WTC11 (cell line): ENCODE measurements at regions not wholly inside any gene's neighbourhood (a gene's known extent, or its start where the extent isn't known, plus 50 kb on each side); places are given as distances from the start of the nearest gene placed in this dataset.

Source experiments
- ATAC-seq: fragments of 200-7000 bp; cut with Tn5 transposase; 2 replicates; pipeline ENCODE4 v1.10.0; 2021; ENCODE audit warnings: mild to moderate bottlenecking, moderate library complexity
- CTCF ChIA-PET: fragments of 300-600 bp; sonication (Branson Sonifier 250); formaldehyde crosslinking; loops from one replicate; lab custom pipeline; 2021; ENCODE audit warnings: antibody characterized with exemption; lab: Charles Lee
- POLR2A ChIA-PET: fragments of 350-600 bp; sonication (Branson Sonifier 250); formaldehyde crosslinking; loops from one replicate; lab custom pipeline; 2021; ENCODE audit warnings: antibody characterized with exemption; lab: Charles Lee
- DNase-seq: peaks from one replicate; pipeline ENCODE4 v3.0.0; 2021; ENCODE audit warnings: low spot score
- H3K27ac Mint-ChIP-seq: 2 replicates; pipeline ENCODE4 v1.8.0; 2021; ENCODE audit warnings: mixed read lengths
- H3K27me3 Mint-ChIP-seq: 2 replicates; pipeline ENCODE4 v1.8.0; 2021; ENCODE audit warnings: low read depth, mild to moderate bottlenecking, moderate library complexity, mixed read lengths
- H3K36me3 Mint-ChIP-seq: 2 replicates; pipeline ENCODE4 v1.8.0; 2021; ENCODE audit warnings: mixed read lengths
- H3K4me1 Mint-ChIP-seq: 2 replicates; pipeline ENCODE4 v1.8.0; 2022; ENCODE audit warnings: mixed read lengths
- H3K4me3 Mint-ChIP-seq: 2 replicates; pipeline ENCODE4 v1.8.0; 2021; ENCODE audit warnings: mild to moderate bottlenecking, moderate library complexity, mixed read lengths
- H3K9me3 Mint-ChIP-seq: 2 replicates; pipeline ENCODE4 v1.8.0; 2021; ENCODE audit warnings: mixed read lengths
- ARID4B ChIP-seq: sonication (generic); formaldehyde crosslinking; IDR thresholded peaks from 2 replicates; pipeline ENCODE4 v1.8.0; 2023; ENCODE audit warnings: missing genetic modification reagents, mild to moderate bottlenecking, borderline replicate concordance
- CDX4 ChIP-seq: fragments of 250-450 bp; sonication (Bioruptor Pico); IDR thresholded peaks from 2 replicates; pipeline ENCODE4 v1.9.0; 2021; ENCODE audit warnings: moderate library complexity, mild to moderate bottlenecking, inconsistent platforms, borderline replicate concordance
- ESRRA ChIP-seq: sonication (generic); formaldehyde crosslinking; IDR thresholded peaks from 2 replicates; pipeline ENCODE4 v1.8.1; 2022; ENCODE audit warnings: mild to moderate bottlenecking, missing genetic modification reagents, borderline replicate concordance
- FOXP1 ChIP-seq: sonication (generic); formaldehyde crosslinking; IDR thresholded peaks from 2 replicates; pipeline ENCODE4 v1.8.0; 2022; ENCODE audit warnings: missing genetic modification reagents, mild to moderate bottlenecking, moderate library complexity, borderline replicate concordance
- GRHL2 ChIP-seq: fragments of 250-450 bp; sonication (Bioruptor Pico); IDR thresholded peaks from 2 replicates; pipeline ENCODE4 v1.8.0; 2022; ENCODE audit warnings: mild to moderate bottlenecking, moderate library complexity; ENCODE audit not compliant: insufficient replicate concordance, severe bottlenecking
- KAT7 ChIP-seq: sonication (generic); formaldehyde crosslinking; IDR thresholded peaks from 2 replicates; pipeline ENCODE4 v1.8.1; 2023; ENCODE audit warnings: missing genetic modification reagents, mild to moderate bottlenecking, borderline replicate concordance
- NR2C2 ChIP-seq: sonication (generic); formaldehyde crosslinking; IDR thresholded peaks from 2 replicates; pipeline ENCODE4 v1.8.0; 2022; ENCODE audit warnings: mild to moderate bottlenecking, missing genetic modification reagents
- SMAD3 ChIP-seq: sonication (generic); formaldehyde crosslinking; IDR thresholded peaks from 2 replicates; pipeline ENCODE4 v1.8.0; 2022; ENCODE audit warnings: missing genetic modification reagents, mild to moderate bottlenecking, borderline replicate concordance
- SOX15 ChIP-seq: fragments of 250-450 bp; sonication (Bioruptor Pico); IDR thresholded peaks from 2 replicates; pipeline ENCODE4 v1.9.0; 2021; ENCODE audit warnings: mild to moderate bottlenecking
- ZNF219 ChIP-seq: sonication (generic); formaldehyde crosslinking; IDR thresholded peaks from 2 replicates; pipeline ENCODE4 v1.8.0; 2023; ENCODE audit warnings: missing genetic modification reagents, mild to moderate bottlenecking, borderline replicate concordance
- ZNF263 ChIP-seq: sonication (generic); formaldehyde crosslinking; IDR thresholded peaks from 2 replicates; pipeline ENCODE4 v1.8.1; 2022; ENCODE audit warnings: low read depth, mild to moderate bottlenecking, moderate library complexity, missing genetic modification reagents
- ZNF416 ChIP-seq: fragments of 250-450 bp; sonication (Bioruptor Pico); IDR thresholded peaks from 2 replicates; pipeline ENCODE4 v1.9.0; 2021; ENCODE audit warnings: mild to moderate bottlenecking, inconsistent platforms
- TF ChIP-seq, protein P1 (sequence below): sonication (generic); formaldehyde crosslinking; IDR thresholded peaks from 2 replicates; pipeline ENCODE4 v1.8.1; 2022; ENCODE audit warnings: missing genetic modification reagents, borderline replicate concordance
- TF ChIP-seq, protein P2 (sequence below): fragments of 250-450 bp; sonication (Bioruptor Pico); IDR thresholded peaks from 2 replicates; pipeline ENCODE4 v2.1.2; 2022; ENCODE audit warnings: mild to moderate bottlenecking, moderate library complexity

- TF ChIP-seq ZNF263 (CRISPR knock-in tag): no peak
- TF ChIP-seq ZNF219 (CRISPR knock-in tag): no peak
- TF ChIP-seq KAT7 (CRISPR knock-in tag): no peak
- no peak for TF ChIP-seq GRHL2 (CRISPR knock-in tag)
- TF ChIP-seq, protein P1, sequence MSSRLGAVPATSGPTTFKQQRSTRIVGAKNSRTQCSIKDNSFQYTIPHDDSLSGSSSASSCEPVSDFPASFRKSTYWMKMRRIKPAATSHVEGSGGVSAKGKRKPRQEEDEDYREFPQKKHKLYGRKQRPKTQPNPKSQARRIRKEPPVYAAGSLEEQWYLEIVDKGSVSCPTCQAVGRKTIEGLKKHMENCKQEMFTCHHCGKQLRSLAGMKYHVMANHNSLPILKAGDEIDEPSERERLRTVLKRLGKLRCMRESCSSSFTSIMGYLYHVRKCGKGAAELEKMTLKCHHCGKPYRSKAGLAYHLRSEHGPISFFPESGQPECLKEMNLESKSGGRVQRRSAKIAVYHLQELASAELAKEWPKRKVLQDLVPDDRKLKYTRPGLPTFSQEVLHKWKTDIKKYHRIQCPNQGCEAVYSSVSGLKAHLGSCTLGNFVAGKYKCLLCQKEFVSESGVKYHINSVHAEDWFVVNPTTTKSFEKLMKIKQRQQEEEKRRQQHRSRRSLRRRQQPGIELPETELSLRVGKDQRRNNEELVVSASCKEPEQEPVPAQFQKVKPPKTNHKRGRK (CRISPR knock-in tag): no peak
- TF ChIP-seq SOX15 (CRISPR knock-in tag): no peak
- TF ChIP-seq, protein P2, sequence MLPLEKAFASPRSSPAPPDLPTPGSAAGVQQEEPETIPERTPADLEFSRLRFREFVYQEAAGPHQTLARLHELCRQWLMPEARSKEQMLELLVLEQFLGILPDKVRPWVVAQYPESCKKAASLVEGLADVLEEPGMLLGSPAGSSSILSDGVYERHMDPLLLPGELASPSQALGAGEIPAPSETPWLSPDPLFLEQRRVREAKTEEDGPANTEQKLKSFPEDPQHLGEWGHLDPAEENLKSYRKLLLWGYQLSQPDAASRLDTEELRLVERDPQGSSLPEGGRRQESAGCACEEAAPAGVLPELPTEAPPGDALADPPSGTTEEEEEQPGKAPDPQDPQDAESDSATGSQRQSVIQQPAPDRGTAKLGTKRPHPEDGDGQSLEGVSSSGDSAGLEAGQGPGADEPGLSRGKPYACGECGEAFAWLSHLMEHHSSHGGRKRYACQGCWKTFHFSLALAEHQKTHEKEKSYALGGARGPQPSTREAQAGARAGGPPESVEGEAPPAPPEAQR (CRISPR knock-in tag): no peak
- no peak for TF ChIP-seq SMAD3 (CRISPR knock-in tag)
- TF ChIP-seq NR2C2 (CRISPR knock-in tag): no peak
- no peak for TF ChIP-seq ESRRA (CRISPR knock-in tag)
- Mint-ChIP-seq H3K27ac (no peak overlapping the region), H3K4me3 (no peak overlapping the region), H3K36me3 (no peaks in the 10 kb centered on the region), H3K4me1 (peaks cover 10% of the 10 kb centered on the region), H3K9me3 (peaks cover 9% of the 10 kb centered on the region), H3K27me3 (peaks cover 8% of the 10 kb centered on the region)
- POLR2A ChIA-PET: no interaction called here
- ATAC-seq (no peak), DNase-seq (no peak)
- CTCF ChIA-PET: interaction anchor here (0.7 kb wide), 1 partner anchor 225 kb away, joined by 3 read pairs; no protein-coding TSS in a partner anchor
Measured at GRCh38 chr6:108766886-108767285, 81.3 kb upstream of the ARMC2 start.

GRCh38 chr6:108767418-108768165 is 80.6 kb upstream of the ARMC2 start:
- DNase-seq (no peak), ATAC-seq (no peak)
- peaks cover 9% of the 10 kb centered on the region for H3K9me3 Mint-ChIP-seq
- H3K36me3 Mint-ChIP-seq: no peaks in the 10 kb centered on the region
- POLR2A ChIA-PET: no interaction called here
- CTCF ChIA-PET: interaction anchor here (0.7 kb wide), 1 partner anchor 226 kb away, joined by 3 read pairs; no protein-coding TSS in a partner anchor
- H3K4me1 Mint-ChIP-seq: peaks cover 10% of the 10 kb centered on the region
- H3K4me3 Mint-ChIP-seq: no peak overlapping the region
- TF ChIP-seq CDX4 (CRISPR knock-in tag) (no peak), ARID4B (CRISPR knock-in tag) (no peak), ZNF416 (no peak), FOXP1 (no peak)
- peaks cover 6% of the 10 kb centered on the region for H3K27me3 Mint-ChIP-seq
- H3K27ac Mint-ChIP-seq: no peak overlapping the region
